Activated CD4-positive, alpha-beta T cell treated with anti-CD3 and anti-CD28 coated beads for 1 hour (primary cell): ENCODE measurements at regions not wholly inside any gene's neighbourhood (a gene's known extent, or its start where the extent isn't known, plus 50 kb on each side); places are given as distances from the start of the nearest gene placed in this dataset.

Source experiments
- DNase-seq: peaks from one replicate; pipeline ENCODE4 v3.0.0-alpha.2; 2020

DNA sequence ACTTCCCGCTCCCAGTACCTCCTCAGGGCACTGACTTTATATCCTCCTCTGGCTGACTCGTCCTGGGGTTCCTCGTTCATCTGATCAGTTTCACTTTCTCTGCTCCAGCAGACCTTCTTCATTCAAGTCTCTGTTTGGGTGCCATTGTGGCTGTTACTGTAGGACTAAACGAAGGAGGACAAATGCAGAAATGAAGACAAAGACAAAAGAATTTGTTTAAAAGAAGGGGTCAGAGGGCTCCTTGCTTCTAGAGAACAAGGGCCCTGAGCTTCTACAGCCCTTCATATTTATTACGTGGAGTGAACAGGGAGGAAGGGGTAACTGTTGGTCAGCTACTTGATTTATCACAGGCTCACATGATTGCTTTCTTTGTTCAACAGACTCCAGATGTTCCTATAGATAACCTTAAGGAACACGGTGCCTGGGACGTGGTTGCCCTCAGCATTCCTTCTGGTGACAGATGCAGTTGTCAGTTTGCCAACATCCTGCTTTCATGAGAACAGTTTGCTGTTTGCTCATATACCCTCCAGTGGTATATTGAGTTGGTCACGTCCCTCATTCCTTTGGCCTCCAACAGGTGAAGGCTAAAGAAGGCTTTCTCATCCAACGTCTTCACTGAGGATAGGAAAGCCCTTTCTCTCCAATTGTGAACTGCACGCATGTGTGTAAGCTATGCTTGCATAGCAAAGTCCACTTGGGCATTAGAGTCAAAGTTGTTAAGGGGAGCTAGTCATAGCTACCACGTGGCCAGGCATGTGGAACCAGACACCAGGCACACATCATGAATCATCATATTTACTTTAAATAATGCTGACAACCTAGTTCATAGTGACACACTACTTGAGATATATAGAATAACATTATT, 69.1 kb upstream of the BTN3A2 start:
- DNase-seq = no peak

GRCh38 chr6:26296556-26296856, 68.5 kb upstream of the BTN3A2 start:
- DNase-seq = no peak

GRCh38 chr6:26296857-26297648, 67.9 kb upstream of the BTN3A2 start:
- no peak for DNase-seq

DNA sequence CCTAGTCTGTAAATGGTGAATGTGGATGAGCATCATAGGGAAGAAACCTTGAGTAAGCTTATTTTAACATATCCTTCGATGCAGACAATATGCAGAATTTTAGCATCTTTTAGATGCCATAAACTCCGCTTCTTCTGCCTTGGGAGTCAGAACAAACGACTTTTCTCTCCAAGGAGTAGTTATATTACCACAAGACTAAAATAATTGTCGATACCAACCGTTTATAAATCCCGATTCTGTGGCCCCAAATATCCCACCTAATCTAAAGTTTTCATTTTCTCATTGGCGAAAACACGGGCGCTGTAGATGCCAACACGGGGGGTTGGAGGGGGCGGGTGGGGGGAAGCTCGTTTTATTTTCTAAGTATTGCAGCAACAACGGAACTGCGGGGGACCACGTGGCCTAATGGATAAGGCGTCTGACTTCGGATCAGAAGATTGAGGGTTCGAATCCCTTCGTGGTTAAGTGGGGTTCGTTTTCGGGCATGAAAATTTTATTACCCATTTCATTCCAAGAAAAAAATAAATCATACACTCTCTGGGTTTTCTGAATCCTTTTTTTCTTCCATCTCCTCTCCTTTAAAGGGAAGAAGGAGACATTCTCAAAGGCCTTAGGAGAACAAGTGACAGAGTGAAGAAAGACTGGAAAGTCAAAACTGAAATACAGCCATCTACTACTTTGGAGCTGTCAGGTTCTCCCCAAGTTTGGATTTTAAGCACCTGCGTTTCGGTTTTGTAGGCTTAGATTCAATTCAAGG, 65.5 kb upstream of the BTN3A2 start:
- DNase-seq = no peak

DNA sequence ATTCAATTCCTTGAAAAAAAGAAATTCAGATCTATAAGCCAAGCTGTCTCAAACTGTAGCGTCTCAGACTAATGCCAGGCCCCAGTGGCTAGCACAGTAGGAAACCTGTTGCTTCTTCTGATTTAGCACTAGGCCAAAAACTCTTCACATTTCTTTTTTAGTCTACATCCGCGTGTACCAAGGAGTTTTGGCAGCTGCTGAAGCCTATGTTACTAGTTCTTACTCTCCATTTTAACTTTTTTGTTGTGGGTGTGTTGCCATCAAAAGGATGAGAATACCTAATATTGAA, 65.0 kb upstream of the BTN3A2 start:
- DNase-seq = no peak

GRCh38 chr6:26300359-26300758, 64.6 kb upstream of the BTN3A2 start:
- no peak for DNase-seq

DNA sequence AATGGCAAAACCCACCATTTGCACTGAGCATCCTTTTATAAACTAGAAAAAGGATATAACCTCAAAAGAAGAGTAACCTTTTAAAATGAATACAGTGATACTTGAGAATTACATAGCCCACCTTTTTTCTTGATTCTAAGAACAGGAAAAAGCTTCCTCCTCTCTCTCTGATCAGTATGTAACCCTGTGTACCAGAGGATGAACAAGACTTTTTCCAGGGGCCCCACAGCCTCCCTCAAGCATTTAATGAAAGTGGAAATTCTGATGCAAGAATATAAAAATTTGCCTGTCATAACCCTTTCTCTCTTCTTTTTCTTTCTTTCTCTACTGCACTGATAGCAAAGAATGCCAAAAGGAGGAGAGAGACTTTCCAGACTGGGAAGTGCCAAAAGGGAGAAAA, 64.2 kb upstream of the BTN3A2 start:
- DNase-seq = no peak

DNA sequence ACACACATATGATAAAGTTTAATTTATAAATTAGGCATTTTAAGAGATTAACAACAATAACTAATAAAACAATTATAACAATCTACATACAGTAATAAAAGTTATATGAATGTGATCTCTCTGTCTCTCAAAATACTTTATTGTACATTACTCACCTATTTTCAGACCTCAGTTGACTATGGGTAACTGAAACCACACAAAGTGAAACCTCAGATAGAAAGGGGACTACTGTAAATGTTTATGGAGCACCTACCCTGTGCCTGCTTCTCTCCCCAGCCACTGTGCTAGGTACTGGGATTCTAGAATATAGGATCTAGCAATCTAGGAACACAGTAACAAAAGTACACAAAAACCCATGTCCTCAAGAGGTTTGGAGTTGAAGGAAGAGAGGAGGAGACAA, 63.4 kb upstream of the BTN3A2 start:
- DNase-seq = no peak

GRCh38 chr6:26302941-26303559, 61.9 kb upstream of the BTN3A2 start:
- no peak for DNase-seq

- no peak for DNase-seq
Measured at GRCh38 chr6:26304213-26304796, 60.7 kb upstream of the BTN3A2 start.

DNA sequence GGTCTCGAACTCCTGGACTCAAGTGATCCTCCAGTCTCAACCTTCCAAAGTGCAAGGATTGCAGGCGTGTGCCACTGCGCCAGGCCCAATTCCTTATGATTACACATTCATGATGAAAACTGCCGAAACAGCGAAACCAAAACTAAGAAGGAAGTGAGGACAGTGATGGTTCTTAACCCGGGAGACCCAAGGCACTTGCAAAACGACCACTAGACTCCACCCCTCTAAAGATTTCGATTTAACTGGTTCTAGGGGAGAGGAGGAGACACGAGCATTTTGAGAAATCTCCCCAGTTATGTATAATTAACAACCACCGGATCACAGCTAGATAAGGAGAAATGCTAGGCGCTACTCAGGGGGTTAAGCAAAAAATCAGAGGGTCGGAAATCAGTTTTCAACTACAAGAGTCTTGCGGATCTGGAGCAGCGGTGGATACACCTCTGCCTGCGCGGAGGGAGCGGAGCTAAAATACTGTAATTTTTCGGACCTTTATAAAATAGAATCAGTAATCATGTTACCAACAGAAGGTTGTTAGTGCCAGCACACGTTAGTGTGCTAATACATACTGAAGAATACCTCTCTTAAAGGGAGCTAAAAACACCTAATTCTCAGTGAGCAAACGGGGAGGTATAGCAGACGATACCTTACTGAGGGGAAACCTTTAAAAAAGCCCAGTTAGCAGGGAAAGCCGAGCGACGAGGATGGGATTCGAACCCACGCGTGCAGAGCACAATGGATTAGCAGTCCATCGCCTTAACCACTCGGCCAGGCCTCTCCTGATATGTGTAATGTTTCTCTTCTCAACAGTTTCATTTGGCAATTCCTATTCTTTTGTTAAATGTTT, 60.0 kb upstream of the BTN3A2 start:
- DNase-seq = peak; percentile 58

GRCh38 chr6:26305641-26305969, 59.4 kb upstream of the BTN3A2 start:
- no peak for DNase-seq

GRCh38 chr6:26306232-26306631, 58.8 kb upstream of the BTN3A2 start:
- DNase-seq = no peak

GRCh38 chr6:26307850-26308249, 57.1 kb upstream of the BTN3A2 start:
- DNase-seq = no peak

- no peak for DNase-seq
Measured at GRCh38 chr6:26309731-26310142, 55.3 kb upstream of the BTN3A2 start.

GRCh38 chr6:26311012-26311384, 54.0 kb upstream of the BTN3A2 start:
- DNase-seq = no peak

GRCh38 chr6:26311385-26312095, 53.5 kb upstream of the BTN3A2 start:
- DNase-seq = no peak

DNA sequence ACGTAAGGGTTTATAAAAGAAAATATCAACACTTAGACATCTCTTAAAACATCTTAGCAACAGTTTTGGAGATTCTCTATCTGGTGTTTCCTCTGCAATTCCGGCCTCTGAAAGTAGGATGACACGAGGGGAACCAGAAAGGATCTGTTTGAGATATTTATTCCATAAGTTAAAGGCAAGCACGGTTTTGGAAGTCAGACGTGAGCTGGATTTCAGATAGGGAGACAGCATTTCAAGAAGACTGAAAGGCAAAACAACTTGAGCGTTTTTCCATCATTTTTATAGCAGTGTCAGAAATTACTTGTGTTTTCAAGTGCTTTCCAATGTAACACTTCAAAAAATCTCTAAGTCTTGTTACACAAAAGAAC, 52.9 kb upstream of the BTN3A2 start:
- DNase-seq = no peak

DNA sequence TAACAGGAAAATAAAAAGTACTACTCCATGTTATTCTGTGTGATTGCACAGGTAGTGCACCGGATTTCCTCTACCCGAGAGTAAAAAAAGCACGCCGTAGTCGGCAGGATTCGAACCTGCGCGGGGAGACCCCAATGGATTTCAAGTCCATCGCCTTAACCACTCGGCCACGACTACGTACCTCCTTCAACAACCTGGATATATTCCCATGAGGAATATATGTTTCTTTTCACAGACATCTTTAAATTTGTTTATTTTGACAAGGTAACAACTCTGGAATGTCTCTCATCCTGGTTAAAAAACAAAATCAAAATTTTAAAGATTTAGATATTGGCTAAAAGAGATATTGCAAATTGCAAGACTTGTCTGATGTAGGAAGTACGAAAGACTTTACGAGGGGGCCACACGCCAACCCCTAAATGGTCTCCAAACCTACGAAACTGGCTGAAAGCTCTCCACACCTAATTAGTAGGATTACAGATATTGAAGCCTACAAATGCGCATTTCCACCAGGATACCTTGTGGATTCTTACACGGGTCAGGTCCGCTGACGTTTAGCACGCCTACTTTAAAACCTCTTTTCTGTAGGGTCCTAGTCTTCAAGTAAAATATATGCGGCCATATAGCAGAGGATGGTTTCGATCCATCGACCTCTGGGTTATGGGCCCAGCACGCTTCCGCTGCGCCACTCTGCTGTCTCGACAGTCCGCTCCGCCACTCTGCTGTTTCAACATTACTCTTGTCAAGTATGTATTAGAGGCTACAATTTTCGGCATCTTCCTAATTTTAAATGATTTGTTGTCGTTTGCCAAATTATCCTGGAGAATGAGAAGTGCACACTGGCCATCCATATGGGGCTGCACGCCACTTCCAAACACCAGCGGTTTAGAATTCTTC, 52.2 kb upstream of the BTN3A2 start:
- DNase-seq = peak; percentile 76
